GM23338 (cell line): ENCODE measurements at regions not wholly inside any gene's neighbourhood (a gene's known extent, or its start where the extent isn't known, plus 50 kb on each side); places are given as distances from the start of the nearest gene placed in this dataset.

Experiments
- ATAC-seq: fragments of 200-7000 bp; cut with Tn5 transposase; 3 replicates; pipeline ENCODE4 v1.9.1; 2020
- DNase-seq: peaks from one replicate; pipeline ENCODE4 v3.0.0-alpha.2; 2015; ENCODE audit warnings: low spot score
- H2AFZ ChIP-seq: fragments of 200-600 bp; sonication (generic); 2 replicates; pipeline ENCODE4 v1.8.0; 2016; ENCODE audit warnings: antibody characterized with exemption, mild to moderate bottlenecking, moderate library complexity
- H3F3A ChIP-seq: fragments of 200-600 bp; sonication (generic); replicated peaks from 2 replicates; pipeline ENCODE4 v1.8.0; 2017; ENCODE audit warnings: antibody characterized with exemption, mixed run types, low read depth
- H3K27ac ChIP-seq: fragments of 200-600 bp; sonication (generic); 2 replicates; pipeline ENCODE4 v1.6.1; 2016; ENCODE audit warnings: low read depth
- H3K27me3 ChIP-seq: fragments of 200-600 bp; sonication (generic); 2 replicates; pipeline ENCODE4 v1.8.0; 2016; ENCODE audit warnings: mild to moderate bottlenecking, mixed run types, moderate library complexity; ENCODE audit not compliant: insufficient read depth
- H3K36me3 ChIP-seq: fragments of 200-600 bp; sonication (generic); 2 replicates; pipeline ENCODE4 v1.8.0; 2016; ENCODE audit warnings: mild to moderate bottlenecking; ENCODE audit not compliant: insufficient read depth
- H3K4me1 ChIP-seq: fragments of 200-600 bp; sonication (generic); 2 replicates; pipeline ENCODE4 v1.8.0; 2016; ENCODE audit warnings: mild to moderate bottlenecking, moderate library complexity; ENCODE audit not compliant: insufficient read depth
- H3K4me2 ChIP-seq: fragments of 200-600 bp; sonication (generic); 2 replicates; pipeline ENCODE4 v1.7.1; 2017; ENCODE audit warnings: mixed run types
- H3K4me3 ChIP-seq: fragments of 200-600 bp; sonication (generic); 2 replicates; pipeline ENCODE4 v1.6.1; 2016; ENCODE audit warnings: mixed run types
- H3K79me2 ChIP-seq: fragments of 200-600 bp; sonication (generic); replicated peaks from 2 replicates; pipeline ENCODE4 v1.8.0; 2017; ENCODE audit warnings: mild to moderate bottlenecking; ENCODE audit not compliant: insufficient read depth
- H3K9me2 ChIP-seq: fragments of 200-600 bp; sonication (generic); 2 replicates; pipeline ENCODE4 v1.8.0; 2017; ENCODE audit not compliant: insufficient read depth
- H4K20me1 ChIP-seq: fragments of 200-600 bp; sonication (generic); replicated peaks from 2 replicates; pipeline ENCODE4 v1.8.0; 2017; ENCODE audit warnings: mild to moderate bottlenecking; ENCODE audit not compliant: insufficient read depth
- H3K27ac Mint-ChIP-seq: 2 replicates; pipeline ENCODE4 v1.8.0; 2020; ENCODE audit warnings: inconsistent platforms, mild to moderate bottlenecking, moderate library complexity, mixed read lengths
- H3K27me3 Mint-ChIP-seq: 3 replicates; pipeline ENCODE4 v1.8.0; 2022; ENCODE audit warnings: low read depth, mild to moderate bottlenecking, moderate library complexity, mixed read lengths, inconsistent platforms; ENCODE audit not compliant: insufficient read depth, poor library complexity
- H3K36me3 Mint-ChIP-seq: 3 replicates; pipeline ENCODE4 v1.8.0; 2021; ENCODE audit warnings: low read depth, mild to moderate bottlenecking, inconsistent platforms, moderate library complexity, mixed read lengths
- H3K4me1 Mint-ChIP-seq: 3 replicates; pipeline ENCODE4 v1.8.0; 2020; ENCODE audit warnings: mild to moderate bottlenecking, inconsistent platforms, mixed read lengths
- H3K4me3 Mint-ChIP-seq: 3 replicates; pipeline ENCODE4 v1.8.0; 2021; ENCODE audit warnings: moderate library complexity, mild to moderate bottlenecking, inconsistent platforms, mixed read lengths
- H3K9me3 Mint-ChIP-seq: 3 replicates; pipeline ENCODE4 v1.8.0; 2020; ENCODE audit warnings: moderate library complexity, mild to moderate bottlenecking, inconsistent platforms, mixed read lengths
- CREB1 ChIP-seq: fragments of 250-450 bp; sonication (Bioruptor Pico); IDR thresholded peaks from 2 replicates; pipeline ENCODE4 v1.5.0; 2020; ENCODE audit warnings: low read depth, mild to moderate bottlenecking, moderate library complexity
- EZH2 ChIP-seq: fragments of 200-600 bp; sonication (generic); IDR thresholded peaks from one replicate; pipeline ENCODE4 v1.8.0; 2017; ENCODE audit warnings: antibody characterized with exemption, mild to moderate bottlenecking, low read depth; ENCODE audit not compliant: unreplicated experiment
- EZH2phosphoT487 ChIP-seq: fragments of 200-600 bp; sonication (generic); IDR thresholded peaks from one replicate; pipeline ENCODE4 v1.8.1; 2018; ENCODE audit warnings: antibody characterized with exemption; ENCODE audit not compliant: unreplicated experiment
- NANOG ChIP-seq: IDR thresholded peaks from 2 replicates; pipeline ENCODE4 v1.6.1; 2016; ENCODE audit warnings: antibody characterized with exemption, borderline replicate concordance
- POLR2AphosphoS5 ChIP-seq: IDR thresholded peaks from 2 replicates; pipeline ENCODE4 v1.6.1; 2016; ENCODE audit warnings: antibody characterized with exemption, low read depth
- REST ChIP-seq: IDR thresholded peaks from one replicate; pipeline ENCODE4 v1.6.1; 2018; ENCODE audit warnings: antibody characterized with exemption; ENCODE audit not compliant: unreplicated experiment
- STAT1 ChIP-seq: IDR thresholded peaks from one replicate; pipeline ENCODE4 v1.6.1; 2016; ENCODE audit warnings: antibody characterized with exemption; ENCODE audit not compliant: unreplicated experiment
- ZNF114 ChIP-seq: fragments of 250-450 bp; sonication (Bioruptor Pico); IDR thresholded peaks from 2 replicates; pipeline ENCODE4 v1.5.0; 2020; ENCODE audit warnings: mild to moderate bottlenecking, moderate library complexity
- ZNF331 ChIP-seq: fragments of 250-450 bp; sonication (Bioruptor Pico); IDR thresholded peaks from 2 replicates; pipeline ENCODE4 v1.5.0; 2020; ENCODE audit warnings: low read depth, mild to moderate bottlenecking, moderate library complexity
- ZNF462 ChIP-seq: fragments of 250-450 bp; sonication (Bioruptor Pico); IDR thresholded peaks from 2 replicates; pipeline ENCODE4 v1.5.0; 2020; ENCODE audit warnings: mild to moderate bottlenecking, moderate library complexity
- TF ChIP-seq, protein P1 (sequence below), 2 experiments: fragments of 200-600 bp in 1 of 2; sonication (generic) in 1 of 2; conservative IDR thresholded peaks; 2 replicates each; pipeline versions ENCODE4 v1.5.1 to v1.6.1; 2016 to 2017; ENCODE audit warnings: antibody characterized with exemption in 2 of 2, low read depth in 2 of 2, mild to moderate bottlenecking in 2 of 2, moderate library complexity in 1 of 2

DNA sequence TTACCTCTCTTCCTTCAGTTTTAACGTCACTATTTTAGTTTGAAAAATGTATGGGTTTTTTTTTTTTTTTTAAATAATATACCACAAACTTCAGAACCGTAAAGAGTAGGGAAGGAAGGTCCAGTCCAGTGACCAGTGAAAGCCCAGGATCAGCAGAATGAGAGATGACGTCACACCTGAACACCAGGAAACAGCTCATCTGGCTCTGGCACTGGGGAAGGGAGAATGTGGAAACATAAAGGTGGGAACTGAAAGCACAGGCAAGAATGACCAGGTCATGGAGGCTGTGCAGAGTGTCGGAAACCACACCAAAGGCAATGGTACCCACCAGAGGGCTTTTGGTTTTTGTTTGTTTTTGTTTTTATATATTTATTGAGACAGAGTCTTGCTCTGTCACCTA lies 141.2 kb downstream of the DHX15 start:
- no peak overlapping the region for H3K27ac Mint-ChIP-seq
- H3K9me3 Mint-ChIP-seq: no peaks in the 10 kb centered on the region
- H3K4me3 Mint-ChIP-seq: no peak overlapping the region
- peaks cover 8% of the 10 kb centered on the region for H3K4me1 Mint-ChIP-seq
- no peaks in the 10 kb centered on the region for H4K20me1 ChIP-seq
- H3K36me3 Mint-ChIP-seq: no peaks in the 10 kb centered on the region
- H3K27ac ChIP-seq: no peak overlapping the region
- H3K9me2 ChIP-seq: no peaks in the 10 kb centered on the region
- no peak overlapping the region for H3K4me2 ChIP-seq
- ATAC-seq (no peak), DNase-seq (no peak)
- H3K36me3 ChIP-seq: no peaks in the 10 kb centered on the region
- H3K4me3 ChIP-seq: no peak overlapping the region
- TF ChIP-seq STAT1 (no peak), ZNF114 (no peak)
- H3K79me2 ChIP-seq: no peaks in the 10 kb centered on the region
- H2AFZ ChIP-seq: no peak overlapping the region
- H3K27me3 Mint-ChIP-seq: no peaks in the 10 kb centered on the region
- H3K27me3 ChIP-seq: no peaks in the 10 kb centered on the region
- H3K4me1 ChIP-seq: peaks cover 10% of the 10 kb centered on the region; the same call in 1 of the 2 replicates
- no peaks in the 10 kb centered on the region for H3F3A ChIP-seq

- Histone ChIP-seq H3K79me2 (no peaks in the 10 kb centered on the region), H3K27me3 (no peaks in the 10 kb centered on the region), H3K27ac (no peak overlapping the region), H2AFZ (no peak overlapping the region), H3F3A (no peaks in the 10 kb centered on the region), H3K4me3 (no peak overlapping the region), H3K4me2 (no peak overlapping the region), H4K20me1 (no peaks in the 10 kb centered on the region), H3K9me2 (no peaks in the 10 kb centered on the region), H3K36me3 (no peaks in the 10 kb centered on the region), H3K4me1 (peaks cover 10% of the 10 kb centered on the region; the same call in 1 of the 2 replicates)
- no peaks in the 10 kb centered on the region; the same call in 2 of the 3 replicates for H3K36me3 Mint-ChIP-seq
- H3K4me1 Mint-ChIP-seq: peaks cover 8% of the 10 kb centered on the region
- no peak overlapping the region for H3K4me3 Mint-ChIP-seq
- peaks cover 4% of the 10 kb centered on the region for H3K27me3 Mint-ChIP-seq
- DNase-seq (no peak), ATAC-seq (no peak)
- H3K9me3 Mint-ChIP-seq: no peaks in the 10 kb centered on the region
- no peak overlapping the region for H3K27ac Mint-ChIP-seq
- TF ChIP-seq, protein P1, sequence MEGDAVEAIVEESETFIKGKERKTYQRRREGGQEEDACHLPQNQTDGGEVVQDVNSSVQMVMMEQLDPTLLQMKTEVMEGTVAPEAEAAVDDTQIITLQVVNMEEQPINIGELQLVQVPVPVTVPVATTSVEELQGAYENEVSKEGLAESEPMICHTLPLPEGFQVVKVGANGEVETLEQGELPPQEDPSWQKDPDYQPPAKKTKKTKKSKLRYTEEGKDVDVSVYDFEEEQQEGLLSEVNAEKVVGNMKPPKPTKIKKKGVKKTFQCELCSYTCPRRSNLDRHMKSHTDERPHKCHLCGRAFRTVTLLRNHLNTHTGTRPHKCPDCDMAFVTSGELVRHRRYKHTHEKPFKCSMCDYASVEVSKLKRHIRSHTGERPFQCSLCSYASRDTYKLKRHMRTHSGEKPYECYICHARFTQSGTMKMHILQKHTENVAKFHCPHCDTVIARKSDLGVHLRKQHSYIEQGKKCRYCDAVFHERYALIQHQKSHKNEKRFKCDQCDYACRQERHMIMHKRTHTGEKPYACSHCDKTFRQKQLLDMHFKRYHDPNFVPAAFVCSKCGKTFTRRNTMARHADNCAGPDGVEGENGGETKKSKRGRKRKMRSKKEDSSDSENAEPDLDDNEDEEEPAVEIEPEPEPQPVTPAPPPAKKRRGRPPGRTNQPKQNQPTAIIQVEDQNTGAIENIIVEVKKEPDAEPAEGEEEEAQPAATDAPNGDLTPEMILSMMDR (conservative IDR thresholded peaks at IDR 0.05; ENCODE audit: low read depth in 2 of 2): no peak
- TF ChIP-seq REST: no peak
- no peak for TF ChIP-seq ZNF114
- TF ChIP-seq EZH2: no peak
- no peak for TF ChIP-seq EZH2phosphoT487
- no peak for TF ChIP-seq ZNF462 (CRISPR knock-in tag)
- no peak for TF ChIP-seq POLR2AphosphoS5
- no peak for TF ChIP-seq ZNF331 (CRISPR knock-in tag)
- TF ChIP-seq NANOG: no peak
- TF ChIP-seq STAT1: no peak
- no peak for TF ChIP-seq CREB1
Measured at GRCh38 chr4:24440765-24441164, 143.6 kb downstream of the DHX15 start.
